Suprapubic skin (tissue), 4 donors: ENCODE measurements at regions not wholly inside any gene's neighbourhood (a gene's known extent, or its start where the extent isn't known, plus 50 kb on each side); places are given as distances from the start of the nearest gene placed in this dataset.
"Not testable (repeated sequence)": the region's sequence is repeated elsewhere in the genome, so short reads cannot be mapped to it uniquely, and the experiment has no call there.

Experiments
- CTCF ChIP-seq, 2 donors: fragments of 200-600 bp in 1 of 2; fragments of 450-650 bp in 1 of 2; sonication (generic) in 1 of 2; IDR thresholded peaks; one replicate each; pipeline ENCODE4 v1.5.1; 2016 to 2019; ENCODE audit warnings: antibody characterized with exemption in 2 of 2, mild to moderate bottlenecking in 1 of 2, moderate library complexity in 1 of 2
- EP300 ChIP-seq: sonication (generic); formaldehyde crosslinking; IDR thresholded peaks from one replicate; pipeline ENCODE4 v1.6.1; 2017; ENCODE audit warnings: antibody characterized with exemption
- POLR2A ChIP-seq, 2 donors: fragments of 450-650 bp; IDR thresholded peaks; one replicate each; pipeline ENCODE4 v1.6.1; 2017; ENCODE audit warnings: antibody characterized with exemption in 2 of 2, mild to moderate bottlenecking in 2 of 2, moderate library complexity in 2 of 2
- POLR2AphosphoS5 ChIP-seq, 3 donors: sonication (generic); formaldehyde crosslinking; IDR thresholded peaks; one replicate each; pipeline ENCODE4 v1.6.1; 2017; ENCODE audit warnings: antibody characterized with exemption in 3 of 3

GRCh38 chr14:45796006-45796405 lies 543.0 kb upstream of the MIS18BP1 start:
- TF ChIP-seq CTCF (IDR thresholded peaks at IDR 0.05); POLR2A (IDR thresholded peaks at IDR 0.05); POLR2AphosphoS5 (IDR thresholded peaks at IDR 0.05); EP300: not testable (repeated sequence)
